NCI-H82 treated with DMSO at 0.1 percent for 48 hours (cell line): ENCODE measurements at regions not wholly inside any gene's neighbourhood (a gene's known extent, or its start where the extent isn't known, plus 50 kb on each side); places are given as distances from the start of the nearest gene placed in this dataset.

Experiments
- DNase-seq: peaks from one replicate; lab custom pipeline; 2025; ENCODE audit not compliant: unreplicated experiment; lab: John Stamatoyannopoulos, UW

- DNase-seq = no peak
These were observed 121.6 kb upstream of the SPRY2 start for GRCh38 chr13:80462567-80462966.

- DNase-seq = no peak
These were observed 121.1 kb upstream of the SPRY2 start for GRCh38 chr13:80462037-80462436.

- no peak for DNase-seq
These were observed 117.6 kb upstream of the SPRY2 start for GRCh38 chr13:80458543-80458942.

- DNase-seq = no peak
These were observed 113.3 kb upstream of the SPRY2 start for GRCh38 chr13:80454245-80454644.

GRCh38 chr13:80452279-80452678 lies 111.4 kb upstream of the SPRY2 start:
- DNase-seq = no peak

- no peak for DNase-seq
These were observed 110.7 kb upstream of the SPRY2 start for GRCh38 chr13:80451641-80452040.

GRCh38 chr13:80450386-80450785 lies 109.5 kb upstream of the SPRY2 start:
- no peak for DNase-seq

- DNase-seq = no peak
These were observed 107.8 kb upstream of the SPRY2 start for GRCh38 chr13:80448725-80449124.

GRCh38 chr13:80447747-80448146 lies 106.8 kb upstream of the SPRY2 start:
- DNase-seq = no peak

- DNase-seq = no peak
These were observed 103.5 kb upstream of the SPRY2 start for GRCh38 chr13:80444240-80445015.

- DNase-seq = no peak
These were observed 101.7 kb upstream of the SPRY2 start for GRCh38 chr13:80442609-80443008.

GRCh38 chr13:80441968-80442367 lies 101.0 kb upstream of the SPRY2 start:
- no peak for DNase-seq

GRCh38 chr13:80438521-80438920 lies 97.6 kb upstream of the SPRY2 start:
- DNase-seq = no peak

- DNase-seq = peak; percentile 73
These were observed 96.3 kb upstream of the SPRY2 start for GRCh38 chr13:80437231-80437630.

- DNase-seq = no peak
These were observed 95.7 kb upstream of the SPRY2 start for GRCh38 chr13:80436571-80437169.

- DNase-seq = no peak
These were observed 89.6 kb upstream of the SPRY2 start for GRCh38 chr13:80430561-80430960.

- DNase-seq = no peak
These were observed 87.6 kb upstream of the SPRY2 start for GRCh38 chr13:80428349-80429096.

- DNase-seq = no peak
These were observed 78.5 kb upstream of the SPRY2 start for GRCh38 chr13:80419416-80419815.

- no peak for DNase-seq
These were observed 72.7 kb upstream of the SPRY2 start for GRCh38 chr13:80413611-80414010.

GRCh38 chr13:80408270-80408669 lies 67.3 kb upstream of the SPRY2 start:
- no peak for DNase-seq

- no peak for DNase-seq
These were observed 60.0 kb upstream of the SPRY2 start for GRCh38 chr13:80400865-80401426.
